Karpas-422 (cell line): ENCODE measurements at regions not wholly inside any gene's neighbourhood (a gene's known extent, or its start where the extent isn't known, plus 50 kb on each side); places are given as distances from the start of the nearest gene placed in this dataset.
"Not testable (repeated sequence)": the region's sequence is repeated elsewhere in the genome, so short reads cannot be mapped to it uniquely, and the experiment has no call there.

Experiments
- DNase-seq: peaks from one replicate; pipeline ENCODE4 v3.0.0-alpha.2; 2015
- H2AFZ ChIP-seq: fragments of 200-600 bp; sonication (generic); 2 replicates; pipeline ENCODE4 v1.6.1; 2014; ENCODE audit warnings: antibody characterized with exemption, low read length, mixed read lengths
- H3K27ac ChIP-seq: fragments of 200-600 bp; sonication (generic); 2 replicates; pipeline ENCODE4 v1.5.1; 2014; ENCODE audit warnings: mild to moderate bottlenecking, low read length, moderate library complexity
- H3K27me3 ChIP-seq: fragments of 200-600 bp; sonication (generic); 2 replicates; pipeline ENCODE4 v1.6.1; 2014; ENCODE audit warnings: low read length, mixed read lengths
- H3K36me3 ChIP-seq: fragments of 200-600 bp; sonication (generic); 2 replicates; pipeline ENCODE4 v1.6.1; 2014; ENCODE audit warnings: low read length, mixed read lengths; ENCODE audit not compliant: insufficient read depth
- H3K4me1 ChIP-seq: fragments of 200-600 bp; sonication (generic); 2 replicates; pipeline ENCODE4 v1.6.1; 2014; ENCODE audit warnings: mild to moderate bottlenecking, low read length, mixed read lengths
- H3K4me2 ChIP-seq: fragments of 200-600 bp; sonication (generic); 2 replicates; pipeline ENCODE4 v1.6.1; 2014; ENCODE audit warnings: low read length, low read depth, mild to moderate bottlenecking; ENCODE audit not compliant: poor library complexity, severe bottlenecking
- H3K4me3 ChIP-seq: fragments of 200-600 bp; sonication (generic); 2 replicates; pipeline ENCODE4 v1.5.1; 2014; ENCODE audit warnings: mild to moderate bottlenecking, antibody characterized with exemption, low read length, mixed read lengths
- H3K79me2 ChIP-seq: fragments of 200-600 bp; sonication (generic); 2 replicates; pipeline ENCODE4 v1.6.1; 2014; ENCODE audit warnings: mild to moderate bottlenecking, low read length, mixed read lengths
- H3K9ac ChIP-seq: fragments of 200-600 bp; sonication (generic); 2 replicates; pipeline ENCODE4 v1.6.0; 2014; ENCODE audit warnings: low read length
- H3K9me2 ChIP-seq: fragments of 200-600 bp; sonication (generic), shearing (Covaris generic); replicated peaks from 2 replicates; pipeline ENCODE4 v1.6.0; 2014; ENCODE audit warnings: mild to moderate bottlenecking, low read length, moderate library complexity; ENCODE audit not compliant: insufficient read depth
- H3K9me3 ChIP-seq: fragments of 300-700, 200-600 bp; sonication (generic); 2 replicates; pipeline ENCODE4 v1.6.1; 2014; ENCODE audit warnings: low read length, mixed read lengths
- H4K20me1 ChIP-seq: fragments of 200-600 bp; sonication (generic); 2 replicates; pipeline ENCODE4 v1.6.1; 2014; ENCODE audit warnings: mild to moderate bottlenecking, antibody characterized with exemption, low read length, low read depth; ENCODE audit not compliant: insufficient read depth

- H4K20me1 ChIP-seq, H3K9me3 ChIP-seq, H3K4me2 ChIP-seq, H3K27me3 ChIP-seq, DNase-seq, H3K27ac ChIP-seq, H3K79me2 ChIP-seq, H3K4me1 ChIP-seq, H3K9ac ChIP-seq, H2AFZ ChIP-seq, H3K4me3 ChIP-seq, H3K36me3 ChIP-seq, H3K9me2 ChIP-seq: not testable (repeated sequence)
These were observed 123.3 kb upstream of the FAM20C start for GRCh38 chr7:69052-69451.

DNA sequence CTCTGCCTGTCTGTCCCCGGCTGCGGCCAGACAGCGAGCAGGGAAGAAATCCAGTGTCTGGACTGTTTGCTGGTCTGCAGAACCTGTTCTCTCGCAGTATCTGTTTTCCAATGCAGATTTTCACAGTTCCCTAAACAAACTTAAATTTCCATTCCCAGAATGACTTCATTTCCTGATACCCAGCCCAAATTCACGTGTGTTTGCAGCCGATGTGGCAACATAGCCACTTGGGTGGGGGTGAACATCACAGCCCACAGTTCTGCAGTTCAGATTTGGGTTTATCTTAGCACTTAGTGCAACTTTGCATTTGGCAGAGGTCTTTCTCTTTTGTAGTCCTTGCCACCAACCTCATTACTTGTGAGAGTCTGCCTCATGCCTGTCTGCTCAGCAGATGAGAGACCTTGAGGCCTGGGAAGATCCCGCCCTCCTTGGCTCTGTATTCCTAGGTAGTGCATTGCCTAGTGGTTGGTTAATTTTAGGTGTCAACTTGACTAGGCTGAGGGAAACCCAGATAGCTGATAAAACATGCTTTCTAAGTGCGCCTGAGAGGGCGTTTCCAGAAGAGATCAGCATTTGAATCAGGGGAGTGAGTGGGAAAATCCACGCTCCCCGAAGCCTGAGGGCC is 122.8 kb upstream of the FAM20C start:
- not testable (repeated sequence) for H3K9ac ChIP-seq, DNase-seq, H3K27ac ChIP-seq, H3K79me2 ChIP-seq, H4K20me1 ChIP-seq, H3K4me1 ChIP-seq, H2AFZ ChIP-seq, H3K4me3 ChIP-seq, H3K36me3 ChIP-seq, H3K27me3 ChIP-seq, H3K9me3 ChIP-seq, H3K9me2 ChIP-seq, H3K4me2 ChIP-seq

DNA sequence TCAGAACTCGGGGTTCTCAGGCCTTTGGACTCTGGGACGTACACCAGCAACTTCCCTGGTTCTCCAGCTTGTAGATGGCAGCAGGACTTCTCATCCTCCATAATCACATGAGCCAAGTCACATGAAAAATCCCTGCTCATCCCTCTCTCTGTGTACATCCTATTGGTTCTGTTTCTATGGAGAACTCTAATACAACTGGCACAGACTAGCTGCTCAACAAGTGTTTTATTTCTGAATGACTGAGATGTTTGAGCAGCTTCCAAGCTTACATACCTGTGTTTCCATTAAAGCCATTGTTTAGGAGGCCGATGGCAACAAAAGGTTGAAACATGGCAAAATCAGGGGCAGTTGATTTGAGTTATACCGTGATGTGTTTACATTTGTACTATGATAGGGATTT is 122.2 kb upstream of the FAM20C start:
- H3K9me3 ChIP-seq, H3K9me2 ChIP-seq, DNase-seq, H3K4me3 ChIP-seq, H3K36me3 ChIP-seq, H3K27ac ChIP-seq, H3K9ac ChIP-seq, H3K79me2 ChIP-seq, H4K20me1 ChIP-seq, H2AFZ ChIP-seq, H3K27me3 ChIP-seq, H3K4me1 ChIP-seq, H3K4me2 ChIP-seq: not testable (repeated sequence)

- H3K9ac ChIP-seq, H3K9me3 ChIP-seq, H3K9me2 ChIP-seq, H3K4me1 ChIP-seq, H3K79me2 ChIP-seq, H3K27me3 ChIP-seq, H3K4me3 ChIP-seq, H3K27ac ChIP-seq, H3K36me3 ChIP-seq, H3K4me2 ChIP-seq, H4K20me1 ChIP-seq, H2AFZ ChIP-seq, DNase-seq: not testable (repeated sequence)
These were observed 121.4 kb upstream of the FAM20C start for GRCh38 chr7:70989-71388.

GRCh38 chr7:72266-73057 is 119.9 kb upstream of the FAM20C start:
- not testable (repeated sequence) for H3K27me3 ChIP-seq, H3K27ac ChIP-seq, H3K9ac ChIP-seq, H3K79me2 ChIP-seq, DNase-seq, H4K20me1 ChIP-seq, H3K9me3 ChIP-seq, H3K4me3 ChIP-seq, H3K4me2 ChIP-seq, H3K9me2 ChIP-seq, H3K4me1 ChIP-seq, H2AFZ ChIP-seq, H3K36me3 ChIP-seq

DNA sequence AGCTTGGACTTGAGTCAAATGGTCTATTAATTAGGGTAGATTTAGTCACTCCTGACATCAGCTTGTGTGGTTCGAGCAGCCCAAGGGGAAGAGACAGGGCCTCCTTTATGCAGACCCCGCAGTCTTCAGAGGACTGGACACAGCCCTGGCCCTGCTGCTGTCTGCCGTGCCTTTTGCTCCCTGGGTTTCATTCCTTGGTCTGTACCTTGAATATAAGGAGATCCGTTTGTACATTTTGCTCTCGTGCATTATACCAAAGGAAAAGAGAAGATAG is 119.4 kb upstream of the FAM20C start:
- H3K4me1 ChIP-seq, DNase-seq, H2AFZ ChIP-seq, H3K27me3 ChIP-seq, H3K4me2 ChIP-seq, H3K4me3 ChIP-seq, H3K27ac ChIP-seq, H3K9me2 ChIP-seq, H4K20me1 ChIP-seq, H3K9ac ChIP-seq, H3K36me3 ChIP-seq, H3K9me3 ChIP-seq, H3K79me2 ChIP-seq: not testable (repeated sequence)

DNA sequence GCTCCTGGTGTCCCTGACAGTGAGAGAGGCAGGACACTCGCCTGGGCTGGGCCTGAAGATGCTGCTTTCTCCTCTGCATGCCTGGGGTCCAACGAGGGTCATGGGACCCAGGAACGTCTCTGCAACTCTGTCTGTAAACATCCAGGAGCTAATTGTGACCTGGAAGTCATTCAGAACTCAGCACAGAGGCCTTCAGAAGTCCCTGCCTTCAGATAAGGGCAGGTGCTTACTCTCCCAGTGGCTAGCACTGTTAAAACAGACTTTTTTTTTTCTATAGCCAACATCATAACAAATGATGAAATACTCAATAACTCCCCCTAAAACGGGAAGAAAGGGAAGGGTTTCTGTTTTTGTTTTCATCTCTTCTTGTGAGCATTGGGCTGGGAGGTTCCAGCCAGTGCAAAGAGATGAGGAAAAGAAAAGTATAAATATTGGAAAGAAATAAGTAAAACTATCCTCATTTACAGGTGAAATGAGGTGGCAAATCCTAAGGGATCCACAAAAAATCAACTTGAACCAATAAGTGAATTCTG is 118.3 kb upstream of the FAM20C start:
- H4K20me1 ChIP-seq, H3K27ac ChIP-seq, H2AFZ ChIP-seq, H3K9me3 ChIP-seq, H3K4me1 ChIP-seq, H3K36me3 ChIP-seq, H3K9me2 ChIP-seq, H3K4me3 ChIP-seq, DNase-seq, H3K79me2 ChIP-seq, H3K4me2 ChIP-seq, H3K27me3 ChIP-seq, H3K9ac ChIP-seq: not testable (repeated sequence)

- H3K9me2 ChIP-seq, H3K4me1 ChIP-seq, H3K79me2 ChIP-seq, H3K9me3 ChIP-seq, H3K9ac ChIP-seq, H3K4me2 ChIP-seq, H3K36me3 ChIP-seq, H3K4me3 ChIP-seq, H3K27me3 ChIP-seq, H4K20me1 ChIP-seq, H3K27ac ChIP-seq, H2AFZ ChIP-seq, DNase-seq: not testable (repeated sequence)
These were observed 116.9 kb upstream of the FAM20C start for GRCh38 chr7:75511-75910.
